Mesothelial cell of epicardium (in vitro differentiated cells): ENCODE measurements at regions not wholly inside any gene's neighbourhood (a gene's known extent, or its start where the extent isn't known, plus 50 kb on each side); places are given as distances from the start of the nearest gene placed in this dataset.
"Not testable (repeated sequence)": the region's sequence is repeated elsewhere in the genome, so short reads cannot be mapped to it uniquely, and the experiment has no call there.

Experiments used
- DNase-seq, 2 experiments: peaks; one replicate each; pipeline ENCODE4 v3.0.0; 2021; ENCODE audit warnings: low spot score in 2 of 2; ENCODE audit not compliant: unreplicated experiment in 2 of 2
- H3K27ac Mint-ChIP-seq: 2 replicates; pipeline ENCODE4 v1.8.0; 2021; ENCODE audit warnings: mixed read lengths
- H3K27me3 Mint-ChIP-seq: 2 replicates; pipeline ENCODE4 v1.8.0; 2021; ENCODE audit warnings: low read depth, mixed read lengths
- H3K36me3 Mint-ChIP-seq: 2 replicates; pipeline ENCODE4 v1.8.0; 2021; ENCODE audit warnings: mixed read lengths
- H3K4me1 Mint-ChIP-seq: 2 replicates; pipeline ENCODE4 v1.8.0; 2021; ENCODE audit warnings: mixed read lengths
- H3K4me3 Mint-ChIP-seq: 2 replicates; pipeline ENCODE4 v1.8.0; 2021; ENCODE audit warnings: mild to moderate bottlenecking, moderate library complexity, mixed read lengths
- H3K9me3 Mint-ChIP-seq: 2 replicates; pipeline ENCODE4 v1.8.0; 2021; ENCODE audit warnings: mixed read lengths
- CTCF ChIP-seq: fragments of 200-600 bp; sonication (generic); IDR thresholded peaks from one replicate; pipeline ENCODE4 v1.5.0; 2021; ENCODE audit warnings: antibody characterized with exemption; ENCODE audit not compliant: unreplicated experiment

- no peak for TF ChIP-seq CTCF
These were observed 288.9 kb downstream of the RDH14 start for GRCh38 chr2:18271370-18272147.

GRCh38 chr2:18268400-18268799 lies 292.1 kb downstream of the RDH14 start:
- Mint-ChIP-seq H3K4me1 (peaks cover 5% of the 10 kb centered on the region), H3K27me3 (no peaks in the 10 kb centered on the region), H3K9me3 (no peaks in the 10 kb centered on the region), H3K27ac (no peak overlapping the region), H3K4me3 (no peak overlapping the region), H3K36me3 (no peaks in the 10 kb centered on the region)
- TF ChIP-seq CTCF: no peak
- DNase-seq: no peak

More at GRCh38 chr2:18271370-18272147, 288.9 kb downstream of the RDH14 start:
- no peak overlapping the region for H3K27ac Mint-ChIP-seq
- H3K4me3 Mint-ChIP-seq: no peak overlapping the region
- H3K27me3 Mint-ChIP-seq: no peaks in the 10 kb centered on the region
- H3K4me1 Mint-ChIP-seq: no peaks in the 10 kb centered on the region
- H3K36me3 Mint-ChIP-seq: no peaks in the 10 kb centered on the region
- H3K9me3 Mint-ChIP-seq: peaks cover 15% of the 10 kb centered on the region
- no peak for DNase-seq

- no peaks in the 10 kb centered on the region for H3K27me3 Mint-ChIP-seq
- no peaks in the 10 kb centered on the region for H3K36me3 Mint-ChIP-seq
- no peak for DNase-seq
- peaks cover 8% of the 10 kb centered on the region for H3K4me1 Mint-ChIP-seq
- H3K27ac Mint-ChIP-seq: no peak overlapping the region
- no peak overlapping the region for H3K4me3 Mint-ChIP-seq
- TF ChIP-seq CTCF: no peak
- H3K9me3 Mint-ChIP-seq: no peaks in the 10 kb centered on the region
These were observed 293.0 kb downstream of the RDH14 start for GRCh38 chr2:18267501-18267900.

GRCh38 chr2:18266699-18267098 lies 293.8 kb downstream of the RDH14 start:
- not testable (repeated sequence) for H3K4me1 Mint-ChIP-seq, DNase-seq, H3K27ac Mint-ChIP-seq, H3K36me3 Mint-ChIP-seq, H3K4me3 Mint-ChIP-seq, H3K9me3 Mint-ChIP-seq, H3K27me3 Mint-ChIP-seq

- TF ChIP-seq CTCF: peak; percentile 22
- H3K27ac Mint-ChIP-seq: no peak overlapping the region
- peaks cover 5% of the 10 kb centered on the region for H3K9me3 Mint-ChIP-seq
- H3K4me1 Mint-ChIP-seq: peaks cover 8% of the 10 kb centered on the region
- no peaks in the 10 kb centered on the region for H3K36me3 Mint-ChIP-seq
- H3K4me3 Mint-ChIP-seq: no peak overlapping the region
- H3K27me3 Mint-ChIP-seq: no peaks in the 10 kb centered on the region
- DNase-seq: no peak
These were observed 294.6 kb downstream of the RDH14 start for GRCh38 chr2:18265614-18266586.

GRCh38 chr2:18262601-18263000 lies 297.9 kb downstream of the RDH14 start:
- Mint-ChIP-seq H3K4me1 (peaks cover 8% of the 10 kb centered on the region), H3K9me3 (peaks cover 7% of the 10 kb centered on the region), H3K36me3 (no peaks in the 10 kb centered on the region), H3K27me3 (no peaks in the 10 kb centered on the region), H3K4me3 (no peak overlapping the region), H3K27ac (peak overlapping the region; percentile 40)
- no peak for TF ChIP-seq CTCF
- DNase-seq: no peak
